Subcutaneous abdominal adipose tissue (tissue), 5 donors: ENCODE measurements at regions not wholly inside any gene's neighbourhood (a gene's known extent, or its start where the extent isn't known, plus 50 kb on each side); places are given as distances from the start of the nearest gene placed in this dataset.

ENCODE experiments used
- H3K27ac ChIP-seq: one replicate; pipeline ENCODE4 v1.7.0; 2013; ENCODE audit warnings: low read depth, mild to moderate bottlenecking, inconsistent platforms, low read length, moderate library complexity
- H3K27me3 ChIP-seq, 5 donors: one replicate each; pipeline ENCODE4 v1.7.0; 2013; ENCODE audit warnings: low read length in 5 of 5, inconsistent platforms in 1 of 5; ENCODE audit not compliant: control insufficient read depth in 5 of 5, insufficient read depth in 4 of 5
- H3K36me3 ChIP-seq, 5 donors: one replicate each; pipeline ENCODE4 v1.7.0; 2013; ENCODE audit warnings: low read length in 5 of 5; ENCODE audit not compliant: control insufficient read depth in 5 of 5, insufficient read depth in 5 of 5
- H3K4me1 ChIP-seq, 5 donors: one replicate each; pipeline ENCODE4 v1.7.0; 2013; ENCODE audit warnings: low read length in 5 of 5, mild to moderate bottlenecking in 3 of 5, moderate library complexity in 1 of 5; ENCODE audit not compliant: control insufficient read depth in 5 of 5, insufficient read depth in 5 of 5
- H3K4me3 ChIP-seq, 5 donors: one replicate each; pipeline ENCODE4 v1.7.0; 2013; ENCODE audit warnings: low read length in 5 of 5, low read depth in 1 of 5
- H3K9ac ChIP-seq, 5 donors: one replicate each; pipeline ENCODE4 v1.7.0; 2013; ENCODE audit warnings: low read length in 5 of 5, mild to moderate bottlenecking in 4 of 5, moderate library complexity in 3 of 5
- H3K9me3 ChIP-seq, 5 donors: one replicate each; pipeline ENCODE4 v1.7.0; 2013; ENCODE audit warnings: low read length in 5 of 5; ENCODE audit not compliant: control insufficient read depth in 5 of 5
- donor health status: healthy.
- donor health status: healthy.
- donor health status: healthy.
- donor health status: healthy.
- donor health status: healthy.

DNA sequence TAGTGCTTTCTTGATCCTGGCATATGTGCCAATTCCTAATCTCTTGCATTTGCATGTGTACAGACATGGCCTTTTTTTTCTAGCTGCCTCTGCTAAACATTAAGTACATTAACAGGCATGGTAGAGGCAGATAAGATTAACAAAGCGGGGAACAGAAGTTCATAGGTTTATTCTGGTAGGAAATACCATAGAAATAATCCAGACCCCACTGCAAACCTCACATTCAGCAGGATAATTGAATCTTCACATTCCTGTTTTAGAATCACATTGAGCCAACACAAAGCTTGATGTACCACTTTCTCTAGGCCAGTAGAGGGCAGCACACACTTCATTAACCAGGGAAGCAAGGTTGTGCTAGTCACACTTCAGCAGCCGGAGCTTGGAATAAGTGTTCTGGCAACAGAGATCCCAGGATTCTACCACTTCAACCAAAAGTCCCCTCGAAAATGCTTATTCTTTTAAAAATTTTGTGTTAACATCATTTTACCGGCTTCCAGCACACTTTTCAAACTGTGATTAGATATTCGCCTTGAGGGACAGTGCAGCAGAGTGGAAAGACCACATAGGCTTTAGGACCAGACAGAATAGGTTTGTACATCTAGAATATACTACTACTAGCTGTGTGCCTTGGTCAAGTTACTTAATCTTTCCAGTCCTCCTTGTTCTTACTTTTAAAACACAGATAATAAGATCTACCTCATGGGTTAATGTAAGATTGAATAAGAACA lies 420.2 kb upstream of the CHST9 start:
- H3K36me3 ChIP-seq, result no peaks in the 10 kb centered on the region
- H3K9ac ChIP-seq, result no peak overlapping the region
- no peaks in the 10 kb centered on the region for H3K4me1 ChIP-seq
- H3K4me3 ChIP-seq, result no peak overlapping the region
- no peaks in the 10 kb centered on the region for H3K27me3 ChIP-seq
- no peaks in the 10 kb centered on the region for H3K9me3 ChIP-seq
- H3K27ac ChIP-seq, result no peak overlapping the region

GRCh38 chr18:27604583-27604982 lies 419.5 kb upstream of the CHST9 start:
- Histone ChIP-seq H3K27me3 (no peaks in the 10 kb centered on the region), H3K36me3 (no peaks in the 10 kb centered on the region), H3K27ac (no peak overlapping the region), H3K4me3 (no peak overlapping the region), H3K9ac (no peak overlapping the region), H3K4me1 (no peaks in the 10 kb centered on the region), H3K9me3 (no peaks in the 10 kb centered on the region)

DNA sequence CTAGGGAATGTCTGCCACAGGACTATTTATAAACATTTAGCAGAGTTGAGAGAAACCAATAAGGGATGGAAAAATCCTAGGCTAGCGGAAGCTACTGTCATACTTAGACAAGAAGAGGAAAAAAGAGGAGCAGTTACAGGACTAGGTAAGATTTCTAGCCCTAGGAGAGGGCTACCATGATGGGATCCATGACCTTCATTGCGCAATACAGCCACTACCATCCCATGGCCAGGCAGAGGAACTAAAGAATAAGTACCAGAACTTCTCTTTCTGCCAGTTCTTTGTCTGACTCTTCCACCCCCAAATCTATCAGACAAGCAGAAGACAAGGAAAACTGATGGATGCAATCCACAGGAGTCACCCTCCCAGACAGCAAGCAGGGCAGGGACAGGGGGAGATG lies 417.0 kb upstream of the CHST9 start:
- no peaks in the 10 kb centered on the region for H3K9me3 ChIP-seq
- H3K4me1 ChIP-seq, result no peaks in the 10 kb centered on the region
- no peak overlapping the region for H3K9ac ChIP-seq
- H3K4me3 ChIP-seq, result no peak overlapping the region
- no peak overlapping the region for H3K27ac ChIP-seq
- no peaks in the 10 kb centered on the region for H3K36me3 ChIP-seq
- H3K27me3 ChIP-seq, result no peaks in the 10 kb centered on the region

- Histone ChIP-seq H3K27ac (no peak overlapping the region), H3K9me3 (no peaks in the 10 kb centered on the region), H3K27me3 (no peaks in the 10 kb centered on the region), H3K9ac (no peak overlapping the region), H3K4me1 (no peaks in the 10 kb centered on the region), H3K4me3 (no peak overlapping the region), H3K36me3 (no peaks in the 10 kb centered on the region)
Measured at GRCh38 chr18:27600245-27600644, 415.1 kb upstream of the CHST9 start.

- Histone ChIP-seq H3K27ac (no peak overlapping the region), H3K27me3 (no peaks in the 10 kb centered on the region), H3K9me3 (no peaks in the 10 kb centered on the region), H3K4me3 (no peak overlapping the region), H3K9ac (no peak overlapping the region), H3K36me3 (no peaks in the 10 kb centered on the region), H3K4me1 (no peaks in the 10 kb centered on the region)
Measured at GRCh38 chr18:27599202-27599829, 414.2 kb upstream of the CHST9 start.

GRCh38 chr18:27595113-27595838 lies 410.2 kb upstream of the CHST9 start:
- no peak overlapping the region for H3K4me3 ChIP-seq
- H3K36me3 ChIP-seq, result no peaks in the 10 kb centered on the region
- no peak overlapping the region for H3K9ac ChIP-seq
- H3K27me3 ChIP-seq, result peaks cover 0 to 2% (median 0%) of the 10 kb centered on the region in 5 donors
- no peaks in the 10 kb centered on the region for H3K9me3 ChIP-seq
- H3K4me1 ChIP-seq, result no peaks in the 10 kb centered on the region
- no peak overlapping the region for H3K27ac ChIP-seq

DNA sequence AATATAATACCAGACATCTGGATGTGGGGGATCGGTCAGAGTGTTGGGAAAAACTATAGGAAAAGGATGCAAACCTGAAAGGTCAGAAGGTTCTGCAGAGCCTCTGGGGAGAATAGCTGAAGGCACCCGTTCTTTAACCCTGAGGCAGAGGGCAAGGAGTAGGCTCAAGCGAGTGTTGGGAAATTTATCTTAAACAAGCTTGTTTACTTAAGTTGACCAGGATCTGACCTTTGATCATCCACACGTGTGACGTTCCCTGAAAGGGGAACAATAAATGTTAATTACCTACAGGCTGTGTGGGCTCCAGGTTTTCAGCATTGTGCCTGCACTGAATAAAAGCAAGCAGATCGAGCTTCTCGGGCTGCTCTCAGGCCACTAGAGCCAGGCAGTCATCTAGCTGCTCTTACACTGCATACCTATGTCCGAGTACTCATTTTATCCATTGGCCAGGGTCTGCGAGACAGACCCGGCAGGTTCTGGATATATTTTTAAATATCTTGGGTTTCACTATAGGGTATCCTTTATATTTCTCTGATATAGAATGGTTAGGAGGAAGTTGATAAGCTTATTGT lies 400.6 kb upstream of the CHST9 start:
- Histone ChIP-seq H3K4me3 (no peak overlapping the region), H3K9me3 (peaks cover 2 to 16% (median 13%) of the 10 kb centered on the region in 5 donors), H3K4me1 (no peaks in the 10 kb centered on the region), H3K36me3 (no peaks in the 10 kb centered on the region), H3K27me3 (no peaks in the 10 kb centered on the region), H3K27ac (no peak overlapping the region), H3K9ac (no peak overlapping the region)

DNA sequence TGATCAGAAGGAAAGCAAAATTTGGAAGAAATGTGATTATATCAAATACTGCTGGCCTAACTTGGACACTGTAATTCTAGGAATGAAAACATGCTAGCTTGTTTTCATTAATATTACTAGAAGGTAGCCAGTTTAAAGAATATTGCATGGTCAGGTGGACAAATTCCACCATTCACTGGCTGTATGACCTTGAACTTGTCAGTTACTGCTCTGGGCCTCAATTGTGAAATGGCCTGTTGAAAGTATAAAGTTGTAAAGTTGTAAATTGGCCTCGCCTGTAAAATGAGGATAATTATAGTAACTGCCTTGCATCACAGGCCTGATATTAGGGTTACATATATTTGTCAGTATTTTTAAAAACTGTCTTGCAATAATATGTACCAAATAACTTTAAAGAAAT lies 398.4 kb upstream of the CHST9 start:
- Histone ChIP-seq H3K27me3 (no peaks in the 10 kb centered on the region), H3K4me3 (no peak overlapping the region), H3K27ac (no peak overlapping the region), H3K9me3 (peaks cover 2 to 16% (median 13%) of the 10 kb centered on the region in 5 donors), H3K4me1 (no peaks in the 10 kb centered on the region), H3K36me3 (no peaks in the 10 kb centered on the region), H3K9ac (no peak overlapping the region)

- Histone ChIP-seq H3K27me3 (no peaks in the 10 kb centered on the region), H3K4me1 (peaks cover 0 to 3% (median 0%) of the 10 kb centered on the region in 5 donors), H3K4me3 (no peak overlapping the region), H3K27ac (no peak overlapping the region), H3K9ac (no peak overlapping the region), H3K9me3 (peaks cover 2 to 16% (median 13%) of the 10 kb centered on the region in 5 donors), H3K36me3 (no peaks in the 10 kb centered on the region)
Measured at GRCh38 chr18:27582760-27583412, 397.8 kb upstream of the CHST9 start.
